ENCODE measurements at regions not wholly inside any gene's neighbourhood (a gene's known extent, or its start where the extent isn't known, plus 50 kb on each side); places are given as distances from the start of the nearest gene placed in this dataset.

- H2AFZ ChIP-seq (ENCODE audit: low read depth, low read length, severe bottlenecking) = no peak overlapping the region
- no peak for TF ChIP-seq EZH2phosphoT487 (conservative IDR thresholded peaks at IDR 0.05; ENCODE audit: low read length)
- TF ChIP-seq CTCF (IDR thresholded peaks at IDR 0.05; ENCODE audit: insufficient read depth, low read length, poor library complexity, severe bottlenecking) = no peak
- no peaks in the 10 kb centered on the region for H3K36me3 ChIP-seq (ENCODE audit: low read length)
- H3K9me2 ChIP-seq (replicated peaks; ENCODE audit: insufficient read depth, low read length) = no peaks in the 10 kb centered on the region
- no peaks in the 10 kb centered on the region for H3K27me3 ChIP-seq (ENCODE audit: low read length)
- H3K4me3 ChIP-seq (ENCODE audit: insufficient read depth, low read length, poor library complexity, severe bottlenecking) = no peak overlapping the region
- H3K9ac ChIP-seq (ENCODE audit: low read length) = no peak overlapping the region
- H3K27ac ChIP-seq (ENCODE audit: low read depth, low read length) = no peak overlapping the region
- H3K79me2 ChIP-seq (ENCODE audit: insufficient read depth, low read length) = no peaks in the 10 kb centered on the region
- H3F3A ChIP-seq (ENCODE audit: insufficient read depth) = no peaks in the 10 kb centered on the region
- no peak overlapping the region for H3K4me2 ChIP-seq (ENCODE audit: low read depth, low read length, poor library complexity, severe bottlenecking)
- no peaks in the 10 kb centered on the region for H4K20me1 ChIP-seq (ENCODE audit: low read depth, low read length)
- H3K9me3 ChIP-seq (ENCODE audit: insufficient read depth, low read length) = no peaks in the 10 kb centered on the region
Observed at GRCh38 chr9:115548609-115549260, 430.8 kb upstream of the TNC start.

GRCh38 chr9:115551396-115551795, 433.4 kb upstream of the TNC start:
- Histone ChIP-seq H3K4me2 (ENCODE audit: low read depth, low read length, poor library complexity, severe bottlenecking) (no peak overlapping the region), H3K9me2 (replicated peaks; ENCODE audit: insufficient read depth, low read length) (no peaks in the 10 kb centered on the region), H3K4me3 (ENCODE audit: insufficient read depth, low read length, poor library complexity, severe bottlenecking) (no peak overlapping the region), H3K79me2 (ENCODE audit: insufficient read depth, low read length) (no peaks in the 10 kb centered on the region), H3K27ac (ENCODE audit: low read depth, low read length) (no peak overlapping the region), H3K9ac (ENCODE audit: low read length) (no peak overlapping the region), H4K20me1 (ENCODE audit: low read depth, low read length) (no peaks in the 10 kb centered on the region), H3K27me3 (ENCODE audit: low read length) (no peaks in the 10 kb centered on the region), H3K36me3 (ENCODE audit: low read length) (no peaks in the 10 kb centered on the region), H3F3A (ENCODE audit: insufficient read depth) (no peaks in the 10 kb centered on the region), H2AFZ (ENCODE audit: low read depth, low read length, severe bottlenecking) (no peak overlapping the region), H3K9me3 (ENCODE audit: insufficient read depth, low read length) (peaks cover 3% of the 10 kb centered on the region; the same call in 1 of the 2 replicates)
- TF ChIP-seq EZH2phosphoT487 (conservative IDR thresholded peaks at IDR 0.05; ENCODE audit: low read length) (no peak), CTCF (IDR thresholded peaks at IDR 0.05; ENCODE audit: insufficient read depth, low read length, poor library complexity, severe bottlenecking) (no peak)

GRCh38 chr9:115553060-115553773, 435.3 kb upstream of the TNC start:
- H3K36me3 ChIP-seq (ENCODE audit: low read length) = no peaks in the 10 kb centered on the region
- no peaks in the 10 kb centered on the region for H3K79me2 ChIP-seq (ENCODE audit: insufficient read depth, low read length)
- no peaks in the 10 kb centered on the region for H3K27me3 ChIP-seq (ENCODE audit: low read length)
- no peak overlapping the region for H3K4me2 ChIP-seq (ENCODE audit: low read depth, low read length, poor library complexity, severe bottlenecking)
- no peaks in the 10 kb centered on the region for H3K9me2 ChIP-seq (replicated peaks; ENCODE audit: insufficient read depth, low read length)
- no peaks in the 10 kb centered on the region for H3F3A ChIP-seq (ENCODE audit: insufficient read depth)
- H3K9ac ChIP-seq (ENCODE audit: low read length) = no peak overlapping the region
- no peak overlapping the region for H3K27ac ChIP-seq (ENCODE audit: low read depth, low read length)
- H2AFZ ChIP-seq (ENCODE audit: low read depth, low read length, severe bottlenecking) = no peak overlapping the region
- H3K9me3 ChIP-seq (ENCODE audit: insufficient read depth, low read length) = peaks cover 4% of the 10 kb centered on the region; the same call in 1 of the 2 replicates
- no peaks in the 10 kb centered on the region for H4K20me1 ChIP-seq (ENCODE audit: low read depth, low read length)
- no peak overlapping the region for H3K4me3 ChIP-seq (ENCODE audit: insufficient read depth, low read length, poor library complexity, severe bottlenecking)
- TF ChIP-seq EZH2phosphoT487 (conservative IDR thresholded peaks at IDR 0.05; ENCODE audit: low read length) = no peak
- no peak for TF ChIP-seq CTCF (IDR thresholded peaks at IDR 0.05; ENCODE audit: insufficient read depth, low read length, poor library complexity, severe bottlenecking)
